ENCODE measurements at regions not wholly inside any gene's neighbourhood (a gene's known extent, or its start where the extent isn't known, plus 50 kb on each side); places are given as distances from the start of the nearest gene placed in this dataset.
"Not testable (repeated sequence)": the region's sequence is repeated elsewhere in the genome, so short reads cannot be mapped to it uniquely, and the experiment has no call there.

- not testable (repeated sequence) for TF ChIP-seq CTCF (IDR thresholded peaks at IDR 0.05; ENCODE audit: insufficient read depth, low read depth, low read length); EZH2 (IDR thresholded peaks at IDR 0.05; ENCODE audit: insufficient read depth, low read length)
Measured at GRCh38 chr7:7005949-7006348, 176.4 kb upstream of the C1GALT1 start.

Measured in astrocyte (in vitro differentiated cells and primary cell).